ENCODE measurements at regions not wholly inside any gene's neighbourhood (a gene's known extent, or its start where the extent isn't known, plus 50 kb on each side); places are given as distances from the start of the nearest gene placed in this dataset.
A peak's percentile ranks its signal among the peaks of the same experiment; 100 is the strongest.
"Not testable (repeated sequence)": the region's sequence is repeated elsewhere in the genome, so short reads cannot be mapped to it uniquely, and the experiment has no call there.

- ATAC-seq (ENCODE audit: insufficient number of reproducible peaks, low FRiP score, low read depth) (no peak), DNase-seq (ENCODE audit: low spot score) (no peak)
- no peaks in the 10 kb centered on the region for H3K4me1 ChIP-seq (ENCODE audit: control insufficient read depth in 1 of 2, low read depth in 2 of 2)
- no peaks in the 10 kb centered on the region for H3K27me3 ChIP-seq (replicated peaks; ENCODE audit: insufficient read depth)
- TF ChIP-seq, protein P1, sequence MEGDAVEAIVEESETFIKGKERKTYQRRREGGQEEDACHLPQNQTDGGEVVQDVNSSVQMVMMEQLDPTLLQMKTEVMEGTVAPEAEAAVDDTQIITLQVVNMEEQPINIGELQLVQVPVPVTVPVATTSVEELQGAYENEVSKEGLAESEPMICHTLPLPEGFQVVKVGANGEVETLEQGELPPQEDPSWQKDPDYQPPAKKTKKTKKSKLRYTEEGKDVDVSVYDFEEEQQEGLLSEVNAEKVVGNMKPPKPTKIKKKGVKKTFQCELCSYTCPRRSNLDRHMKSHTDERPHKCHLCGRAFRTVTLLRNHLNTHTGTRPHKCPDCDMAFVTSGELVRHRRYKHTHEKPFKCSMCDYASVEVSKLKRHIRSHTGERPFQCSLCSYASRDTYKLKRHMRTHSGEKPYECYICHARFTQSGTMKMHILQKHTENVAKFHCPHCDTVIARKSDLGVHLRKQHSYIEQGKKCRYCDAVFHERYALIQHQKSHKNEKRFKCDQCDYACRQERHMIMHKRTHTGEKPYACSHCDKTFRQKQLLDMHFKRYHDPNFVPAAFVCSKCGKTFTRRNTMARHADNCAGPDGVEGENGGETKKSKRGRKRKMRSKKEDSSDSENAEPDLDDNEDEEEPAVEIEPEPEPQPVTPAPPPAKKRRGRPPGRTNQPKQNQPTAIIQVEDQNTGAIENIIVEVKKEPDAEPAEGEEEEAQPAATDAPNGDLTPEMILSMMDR (IDR thresholded peaks at IDR 0.05) = no peak
- H3K4me3 ChIP-seq = no peak overlapping the region
- no peaks in the 10 kb centered on the region for H3K9me3 ChIP-seq
- no peaks in the 10 kb centered on the region for H3K36me3 ChIP-seq
- no peak overlapping the region for H3K27ac ChIP-seq
Observed at GRCh38 chr2:185417688-185418087, 320.9 kb upstream of the FSIP2 start.

GRCh38 chr2:185424958-185425629 is 313.5 kb upstream of the FSIP2 start:
- not testable (repeated sequence) for H3K36me3 ChIP-seq; ATAC-seq (ENCODE audit: insufficient number of reproducible peaks, low FRiP score, low read depth); H3K9me3 ChIP-seq; H3K4me1 ChIP-seq (ENCODE audit: control insufficient read depth in 1 of 2, low read depth in 2 of 2); H3K27me3 ChIP-seq (replicated peaks; ENCODE audit: insufficient read depth); DNase-seq (ENCODE audit: low spot score); H3K27ac ChIP-seq
- H3K4me3 ChIP-seq = peak overlapping the region; percentile 58

DNA sequence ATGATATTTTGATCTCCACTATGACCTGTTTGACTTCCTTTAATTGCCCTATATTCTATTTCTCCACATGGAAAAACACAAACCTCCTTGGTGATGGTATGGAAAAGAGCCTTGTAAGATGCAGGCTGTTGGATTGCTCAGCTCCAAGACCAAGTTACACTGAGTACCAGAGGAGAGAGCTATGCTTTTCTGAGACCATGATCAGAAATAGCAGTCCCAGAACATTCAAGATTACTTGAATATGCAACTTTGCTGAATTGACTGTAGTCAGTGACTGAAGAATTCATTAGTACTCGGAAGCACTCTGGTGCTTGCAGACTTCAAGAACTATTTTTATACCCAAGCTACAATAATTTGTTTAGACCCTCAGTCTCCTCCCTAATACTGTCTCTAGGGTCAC is 310.6 kb upstream of the FSIP2 start:
- no peaks in the 10 kb centered on the region for H3K36me3 ChIP-seq
- H3K27me3 ChIP-seq (replicated peaks; ENCODE audit: insufficient read depth) = no peaks in the 10 kb centered on the region
- TF ChIP-seq, protein P1 (IDR thresholded peaks at IDR 0.05) = no peak
- H3K4me3 ChIP-seq = no peak overlapping the region
- no peaks in the 10 kb centered on the region for H3K4me1 ChIP-seq (ENCODE audit: control insufficient read depth in 1 of 2, low read depth in 2 of 2)
- no peak for ATAC-seq (ENCODE audit: insufficient number of reproducible peaks, low FRiP score, low read depth)
- H3K9me3 ChIP-seq = no peaks in the 10 kb centered on the region
- no peak for DNase-seq (ENCODE audit: low spot score)
- no peak overlapping the region for H3K27ac ChIP-seq

DNA sequence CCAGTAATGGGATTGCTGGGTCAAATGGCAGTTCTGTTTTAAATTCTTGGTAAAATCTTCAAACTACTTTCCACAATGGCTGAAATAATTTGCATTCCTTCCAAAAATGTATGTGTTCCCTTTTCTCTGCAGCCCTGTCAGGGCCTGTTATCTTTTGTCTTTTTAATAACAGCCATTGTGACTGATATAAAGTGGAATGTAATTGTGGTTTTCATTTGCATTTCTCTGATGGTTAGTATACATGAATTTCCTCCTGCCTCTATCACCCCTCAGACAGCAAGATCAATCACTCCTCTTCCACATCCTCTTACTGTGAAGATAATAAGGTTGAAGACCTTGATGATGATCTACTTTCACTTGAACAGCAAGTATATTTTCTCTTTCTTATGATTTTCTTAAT is 304.8 kb upstream of the FSIP2 start:
- TF ChIP-seq, protein P1 (IDR thresholded peaks at IDR 0.05) = no peak
- Histone ChIP-seq H3K27me3 (replicated peaks; ENCODE audit: insufficient read depth) (no peaks in the 10 kb centered on the region), H3K36me3 (no peaks in the 10 kb centered on the region), H3K4me1 (ENCODE audit: control insufficient read depth in 1 of 2, low read depth in 2 of 2) (no peaks in the 10 kb centered on the region), H3K4me3 (no peak overlapping the region), H3K9me3 (no peaks in the 10 kb centered on the region), H3K27ac (no peak overlapping the region)
- DNase-seq (ENCODE audit: low spot score) (no peak), ATAC-seq (ENCODE audit: insufficient number of reproducible peaks, low FRiP score, low read depth) (no peak)

- Histone ChIP-seq H3K27me3 (replicated peaks; ENCODE audit: insufficient read depth) (no peaks in the 10 kb centered on the region), H3K9me3 (no peaks in the 10 kb centered on the region), H3K4me1 (ENCODE audit: control insufficient read depth in 1 of 2, low read depth in 2 of 2) (no peaks in the 10 kb centered on the region), H3K27ac (no peak overlapping the region), H3K4me3 (no peak overlapping the region), H3K36me3 (no peaks in the 10 kb centered on the region)
- TF ChIP-seq, protein P1 (IDR thresholded peaks at IDR 0.05) = no peak
- DNase-seq (ENCODE audit: low spot score) (no peak), ATAC-seq (ENCODE audit: insufficient number of reproducible peaks, low FRiP score, low read depth) (no peak)
Observed at GRCh38 chr2:185436787-185437372, 301.7 kb upstream of the FSIP2 start.
